ENCODE measurements at regions not wholly inside any gene's neighbourhood (a gene's known extent, or its start where the extent isn't known, plus 50 kb on each side); places are given as distances from the start of the nearest gene placed in this dataset.

- TF ChIP-seq CTCF (IDR thresholded peaks at IDR 0.05; ENCODE audit: low read depth, low read length, poor library complexity, severe bottlenecking) (no peak), EZH2phosphoT487 (IDR thresholded peaks at IDR 0.05; ENCODE audit: borderline replicate concordance, low read length) (no peak)
These were observed 397.7 kb upstream of the TNRC6C start for GRCh38 chr17:77560841-77561240.
